ENCODE measurements at regions not wholly inside any gene's neighbourhood (a gene's known extent, or its start where the extent isn't known, plus 50 kb on each side); places are given as distances from the start of the nearest gene placed in this dataset.

GRCh38 chr13:75139291-75139690 lies 342.7 kb downstream of the TBC1D4 start:
- no peak for DNase-seq
- intact Hi-C loops (cut with DNase I): no loop called here

- intact Hi-C loops (cut with DNase I): no loop called here
- no peak for DNase-seq
Observed at GRCh38 chr13:75137911-75138571, 343.9 kb downstream of the TBC1D4 start.

- intact Hi-C loops (cut with DNase I): no loop called here
- no peak for DNase-seq
Observed at GRCh38 chr13:75136151-75136550, 345.8 kb downstream of the TBC1D4 start.

- intact Hi-C loops (cut with DNase I): no loop called here
- no peak for DNase-seq
Observed at GRCh38 chr13:75135325-75135825, 346.6 kb downstream of the TBC1D4 start.

- DNase-seq: no peak
- intact Hi-C loops (cut with DNase I): no loop called here
Observed at GRCh38 chr13:75132701-75133695, 349.0 kb downstream of the TBC1D4 start.

- intact Hi-C loops (cut with DNase I): no loop called here
- no peak for DNase-seq
Observed at GRCh38 chr13:75129331-75129730, 352.6 kb downstream of the TBC1D4 start.

- no peak for DNase-seq
- intact Hi-C loops (cut with DNase I): no loop called here
Observed at GRCh38 chr13:75124415-75124814, 357.6 kb downstream of the TBC1D4 start.

- DNase-seq: no peak
- intact Hi-C loops (cut with DNase I): no loop called here
Observed at GRCh38 chr13:75123428-75123827, 358.5 kb downstream of the TBC1D4 start.

- DNase-seq: no peak
Observed at GRCh38 chr13:75120085-75120484, 361.9 kb downstream of the TBC1D4 start.

GRCh38 chr13:75115171-75115570 lies 366.8 kb downstream of the TBC1D4 start:
- DNase-seq: no peak

More at GRCh38 chr13:75120085-75120484, 361.9 kb downstream of the TBC1D4 start:
- intact Hi-C loops (cut with DNase I): no loop called here

GRCh38 chr13:75103976-75104375 lies 378.0 kb downstream of the TBC1D4 start:
- intact Hi-C loops (cut with DNase I): no loop called here
- DNase-seq: no peak

More at GRCh38 chr13:75115171-75115570, 366.8 kb downstream of the TBC1D4 start:
- intact Hi-C loops (cut with DNase I): no loop called here

GRCh38 chr13:75102001-75102716 lies 379.8 kb downstream of the TBC1D4 start:
- DNase-seq: no peak

GRCh38 chr13:75101348-75101747 lies 380.6 kb downstream of the TBC1D4 start:
- DNase-seq: no peak
- intact Hi-C loops (cut with DNase I): no loop called here

More at GRCh38 chr13:75102001-75102716, 379.8 kb downstream of the TBC1D4 start:
- intact Hi-C loops (cut with DNase I): no loop called here

- DNase-seq: no peak
- intact Hi-C loops (cut with DNase I): no loop called here
Observed at GRCh38 chr13:75092143-75092542, 389.8 kb downstream of the TBC1D4 start.

GRCh38 chr13:75091718-75092117 lies 390.3 kb downstream of the TBC1D4 start:
- intact Hi-C loops (cut with DNase I): no loop called here
- no peak for DNase-seq

GRCh38 chr13:75090872-75091615 lies 390.9 kb downstream of the TBC1D4 start:
- intact Hi-C loops (cut with DNase I): no loop called here
- no peak for DNase-seq

GRCh38 chr13:75088915-75089314 lies 393.1 kb downstream of the TBC1D4 start:
- DNase-seq: no peak

GRCh38 chr13:75079226-75079625 lies 402.7 kb downstream of the TBC1D4 start:
- intact Hi-C loops (cut with DNase I): no loop called here
- no peak for DNase-seq

More at GRCh38 chr13:75088915-75089314, 393.1 kb downstream of the TBC1D4 start:
- intact Hi-C loops (cut with DNase I): no loop called here

GRCh38 chr13:75076476-75076875 lies 405.5 kb downstream of the TBC1D4 start:
- DNase-seq: no peak

More at GRCh38 chr13:75076476-75076875, 405.5 kb downstream of the TBC1D4 start:
- intact Hi-C loops (cut with DNase I): no loop called here
